Thyroid gland (tissue), 4 donors: ENCODE measurements at regions not wholly inside any gene's neighbourhood (a gene's known extent, or its start where the extent isn't known, plus 50 kb on each side); places are given as distances from the start of the nearest gene placed in this dataset.

Source experiments
- CTCF ChIP-seq, 6 experiments: fragments of 200-600 bp in 3 of 6; fragments of 450-650 bp in 3 of 6; sonication (generic) in 3 of 6; IDR thresholded peaks; one replicate each; pipeline ENCODE4 v1.5.1; 2016 to 2019; ENCODE audit warnings: antibody characterized with exemption in 6 of 6, mild to moderate bottlenecking in 2 of 6, inconsistent platforms in 1 of 6, moderate library complexity in 1 of 6
- POLR2A ChIP-seq, 2 donors: fragments of 450-650 bp; IDR thresholded peaks; one replicate each; pipeline ENCODE4 v1.6.1; 2017; ENCODE audit warnings: antibody characterized with exemption in 2 of 2, mild to moderate bottlenecking in 2 of 2, moderate library complexity in 1 of 2

GRCh38 chr9:1948541-1948940 is 66.6 kb upstream of the SMARCA2 start:
- no peak for TF ChIP-seq CTCF (IDR thresholded peaks at IDR 0.05)
- TF ChIP-seq POLR2A (IDR thresholded peaks at IDR 0.05), result no peak
